BJ (cell line): ENCODE measurements at regions not wholly inside any gene's neighbourhood (a gene's known extent, or its start where the extent isn't known, plus 50 kb on each side); places are given as distances from the start of the nearest gene placed in this dataset.

Source experiments
- CTCF ChIA-PET: fragments of 350-600 bp; formaldehyde crosslinking; extraction: SDS; loops from one replicate; lab custom pipeline; 2021; ENCODE audit warnings: antibody characterized with exemption, inconsistent platforms; lab: Yijun Ruan, JAX
- POLR2A ChIA-PET: fragments of 300-600 bp; sonication (Branson Sonifier 250); formaldehyde crosslinking; extraction: SDS; loops from one replicate; lab custom pipeline; 2021; ENCODE audit warnings: antibody characterized with exemption; lab: Charles Lee
- DNase-seq: peaks from one replicate; pipeline ENCODE4 v3.0.0-alpha.2; 2011; ENCODE audit warnings: low read depth
- H3K27me3 ChIP-seq: 2 replicates; pipeline ENCODE4 v1.6.0; 2011; ENCODE audit warnings: low read length; ENCODE audit not compliant: control insufficient read depth, insufficient read depth
- H3K36me3 ChIP-seq: 2 replicates; pipeline ENCODE4 v1.5.1; 2011; ENCODE audit warnings: low read length; ENCODE audit not compliant: control insufficient read depth, insufficient read depth
- H3K4me3 ChIP-seq: 2 replicates; pipeline ENCODE4 v1.5.1; 2011; ENCODE audit warnings: low read depth, mild to moderate bottlenecking, control low read depth, low read length
- CTCF ChIP-seq: IDR thresholded peaks from 2 replicates; pipeline ENCODE4 v1.5.1; 2011; ENCODE audit warnings: low read depth, mild to moderate bottlenecking, control low read depth, inconsistent platforms, low read length, moderate library complexity; ENCODE audit not compliant: insufficient read depth

- ChIA-PET POLR2A (no interaction called here), CTCF (interaction anchor here (1.6 kb wide), 1 partner anchor 60 kb away, joined by 5 read pairs; no protein-coding TSS in a partner anchor)
- TF ChIP-seq CTCF: no peak
- Histone ChIP-seq H3K27me3 (peaks cover 3% of the 10 kb centered on the region), H3K4me3 (no peak overlapping the region), H3K36me3 (no peaks in the 10 kb centered on the region)
- no peak for DNase-seq
These were observed 103.0 kb upstream of the DHX40 start for GRCh38 chr17:59462385-59462784.

GRCh38 chr17:59464246-59464645 is 101.2 kb upstream of the DHX40 start:
- H3K4me3 ChIP-seq: no peak overlapping the region
- CTCF ChIA-PET: interaction anchor here (1.4 kb wide), 1 partner anchor 135 kb away, joined by 6 read pairs; no protein-coding TSS in a partner anchor
- POLR2A ChIA-PET: no interaction called here
- H3K36me3 ChIP-seq: no peaks in the 10 kb centered on the region
- H3K27me3 ChIP-seq: peaks cover 4% of the 10 kb centered on the region
- TF ChIP-seq CTCF: no peak
- DNase-seq: no peak

GRCh38 chr17:59465949-59466307 is 99.5 kb upstream of the DHX40 start:
- ChIA-PET CTCF (interaction anchor here (0.6 kb wide), 2 partner anchors 9 to 152 kb away, joined by 3 to 4 read pairs; no protein-coding TSS in a partner anchor), POLR2A (no interaction called here)
- H3K36me3 ChIP-seq: no peaks in the 10 kb centered on the region
- peaks cover 4% of the 10 kb centered on the region for H3K27me3 ChIP-seq
- TF ChIP-seq CTCF: no peak
- no peak overlapping the region for H3K4me3 ChIP-seq
- no peak for DNase-seq

GRCh38 chr17:59466946-59467801 is 98.2 kb upstream of the DHX40 start:
- no peak for DNase-seq
- POLR2A ChIA-PET: no interaction called here
- CTCF ChIA-PET: no interaction called here

More at GRCh38 chr17:59466946-59467801, 98.2 kb upstream of the DHX40 start:
- no peak for TF ChIP-seq CTCF
- Histone ChIP-seq H3K4me3 (no peak overlapping the region), H3K27me3 (peaks cover 4% of the 10 kb centered on the region), H3K36me3 (no peaks in the 10 kb centered on the region)
